Ecto neural progenitor cell (in vitro differentiated cells): ENCODE measurements at regions not wholly inside any gene's neighbourhood (a gene's known extent, or its start where the extent isn't known, plus 50 kb on each side); places are given as distances from the start of the nearest gene placed in this dataset.

Experiments
- DNase-seq: peaks from one replicate; pipeline ENCODE4 v3.0.0-alpha.2; 2018; ENCODE audit warnings: low spot score

- DNase-seq: no peak
Measured at GRCh38 chr1:115577513-115577912, 64.3 kb upstream of the VANGL1 start.

- DNase-seq: no peak
Measured at GRCh38 chr1:115575661-115576060, 66.1 kb upstream of the VANGL1 start.

- DNase-seq: no peak
Measured at GRCh38 chr1:115572710-115573109, 69.1 kb upstream of the VANGL1 start.

- no peak for DNase-seq
Measured at GRCh38 chr1:115567431-115567830, 74.3 kb upstream of the VANGL1 start.

GRCh38 chr1:115565791-115566190, 76.0 kb upstream of the VANGL1 start:
- DNase-seq: no peak

- no peak for DNase-seq
Measured at GRCh38 chr1:115565353-115565752, 76.4 kb upstream of the VANGL1 start.

- DNase-seq: peak; percentile 52
Measured at GRCh38 chr1:115564201-115564600, 77.6 kb upstream of the VANGL1 start.

- DNase-seq: no peak
Measured at GRCh38 chr1:115560027-115560426, 81.7 kb upstream of the VANGL1 start.

- DNase-seq: no peak
Measured at GRCh38 chr1:115558275-115558674, 83.5 kb upstream of the VANGL1 start.

GRCh38 chr1:115557715-115558114, 84.1 kb upstream of the VANGL1 start:
- DNase-seq: no peak

- DNase-seq: no peak
Measured at GRCh38 chr1:115556236-115556635, 85.5 kb upstream of the VANGL1 start.

- DNase-seq: no peak
Measured at GRCh38 chr1:115555446-115555845, 86.3 kb upstream of the VANGL1 start.

- no peak for DNase-seq
Measured at GRCh38 chr1:115547696-115548095, 94.1 kb upstream of the VANGL1 start.

GRCh38 chr1:115546846-115547245, 94.9 kb upstream of the VANGL1 start:
- no peak for DNase-seq

- peak; percentile 60 for DNase-seq
Measured at GRCh38 chr1:115545791-115546733, 95.7 kb upstream of the VANGL1 start.

GRCh38 chr1:115545096-115545720, 96.6 kb upstream of the VANGL1 start:
- no peak for DNase-seq

GRCh38 chr1:115544131-115544530, 97.6 kb upstream of the VANGL1 start:
- DNase-seq: no peak

GRCh38 chr1:115543247-115543646, 98.5 kb upstream of the VANGL1 start:
- DNase-seq: no peak

GRCh38 chr1:115539736-115540135, 102.0 kb upstream of the VANGL1 start:
- DNase-seq: no peak

GRCh38 chr1:115539061-115539460, 102.7 kb upstream of the VANGL1 start:
- DNase-seq: no peak

GRCh38 chr1:115538579-115538978, 103.2 kb upstream of the VANGL1 start:
- DNase-seq: no peak

- DNase-seq: no peak
Measured at GRCh38 chr1:115537415-115537814, 104.4 kb upstream of the VANGL1 start.

GRCh38 chr1:115536279-115536816, 105.4 kb upstream of the VANGL1 start:
- DNase-seq: no peak
